ENCODE measurements at regions not wholly inside any gene's neighbourhood (a gene's known extent, or its start where the extent isn't known, plus 50 kb on each side); places are given as distances from the start of the nearest gene placed in this dataset.

GRCh38 chr5:90066920-90067319, 342.6 kb downstream of the CETN3 start:
- no peak for TF ChIP-seq CTCF (IDR thresholded peaks at IDR 0.05)
- TF ChIP-seq POLR2A (IDR thresholded peaks at IDR 0.05), result no peak
